Endothelial cell (in vitro differentiated cells): ENCODE measurements at regions not wholly inside any gene's neighbourhood (a gene's known extent, or its start where the extent isn't known, plus 50 kb on each side); places are given as distances from the start of the nearest gene placed in this dataset.

Experiments used
- DNase-seq: peaks from one replicate; pipeline ENCODE4 v3.0.0; 2021; ENCODE audit warnings: low spot score
- H3K27ac Mint-ChIP-seq: one replicate; pipeline ENCODE4 v1.8.0; 2021; ENCODE audit warnings: mixed read lengths, inconsistent platforms; ENCODE audit not compliant: unreplicated experiment
- H3K27me3 Mint-ChIP-seq: one replicate; pipeline ENCODE4 v1.8.0; 2021; ENCODE audit warnings: mild to moderate bottlenecking, moderate library complexity, mixed read lengths, inconsistent platforms; ENCODE audit not compliant: unreplicated experiment
- H3K36me3 Mint-ChIP-seq: one replicate; pipeline ENCODE4 v1.8.0; 2021; ENCODE audit warnings: mild to moderate bottlenecking, low read depth, mixed read lengths, inconsistent platforms; ENCODE audit not compliant: unreplicated experiment
- H3K4me1 Mint-ChIP-seq: one replicate; pipeline ENCODE4 v1.8.0; 2021; ENCODE audit warnings: mild to moderate bottlenecking, mixed read lengths, inconsistent platforms; ENCODE audit not compliant: unreplicated experiment
- H3K4me3 Mint-ChIP-seq: one replicate; pipeline ENCODE4 v1.8.0; 2021; ENCODE audit warnings: mild to moderate bottlenecking, mixed read lengths, inconsistent platforms; ENCODE audit not compliant: unreplicated experiment
- H3K9me3 Mint-ChIP-seq: one replicate; pipeline ENCODE4 v1.8.0; 2021; ENCODE audit warnings: mixed read lengths, inconsistent platforms; ENCODE audit not compliant: unreplicated experiment
- TF ChIP-seq, protein P1 (sequence below): fragments of 200-600 bp; sonication (generic); IDR thresholded peaks from one replicate; pipeline ENCODE4 v1.5.0; 2021; ENCODE audit warnings: antibody characterized with exemption; ENCODE audit not compliant: unreplicated experiment

DNA sequence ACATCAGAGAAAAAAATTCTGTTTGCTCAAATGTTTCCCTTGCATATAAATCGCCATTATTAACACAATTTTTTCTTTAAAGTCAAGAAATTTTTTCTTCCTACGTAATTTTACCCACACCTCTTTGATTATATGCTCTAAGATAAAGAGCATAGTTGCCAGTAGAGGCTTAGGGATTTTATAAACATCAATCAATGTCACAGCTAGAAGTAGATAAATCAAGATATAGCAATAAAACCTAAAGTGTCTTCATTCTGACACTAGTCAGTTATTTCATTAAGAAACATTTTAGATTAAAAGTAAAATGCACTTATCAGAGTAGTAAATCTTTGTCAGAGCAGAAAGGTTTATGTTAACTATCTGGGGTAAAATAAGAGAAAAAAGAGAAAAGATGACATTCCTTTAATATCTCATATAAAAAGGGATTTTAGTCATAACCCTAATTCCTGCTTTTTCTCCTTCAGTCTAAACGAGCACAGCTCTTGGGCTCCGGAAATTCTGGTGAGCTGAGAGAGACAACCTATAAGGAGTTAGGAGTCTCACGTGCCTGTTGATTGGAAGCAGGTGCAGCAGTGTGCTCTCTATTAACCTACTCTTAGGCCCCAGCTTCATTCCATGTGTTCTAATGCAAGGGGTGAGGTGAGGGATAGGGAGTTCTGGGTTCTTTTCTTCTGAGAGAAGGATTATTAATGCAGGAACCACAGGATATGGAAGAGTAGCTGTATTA, 172.4 kb upstream of the GULP1 start:
- no peak for DNase-seq
- Mint-ChIP-seq H3K36me3 (no peaks in the 10 kb centered on the region), H3K4me3 (no peak overlapping the region), H3K4me1 (peaks cover under 1% of the 10 kb centered on the region), H3K27ac (no peak overlapping the region), H3K27me3 (no peaks in the 10 kb centered on the region), H3K9me3 (no peaks in the 10 kb centered on the region)
- TF ChIP-seq, protein P1, sequence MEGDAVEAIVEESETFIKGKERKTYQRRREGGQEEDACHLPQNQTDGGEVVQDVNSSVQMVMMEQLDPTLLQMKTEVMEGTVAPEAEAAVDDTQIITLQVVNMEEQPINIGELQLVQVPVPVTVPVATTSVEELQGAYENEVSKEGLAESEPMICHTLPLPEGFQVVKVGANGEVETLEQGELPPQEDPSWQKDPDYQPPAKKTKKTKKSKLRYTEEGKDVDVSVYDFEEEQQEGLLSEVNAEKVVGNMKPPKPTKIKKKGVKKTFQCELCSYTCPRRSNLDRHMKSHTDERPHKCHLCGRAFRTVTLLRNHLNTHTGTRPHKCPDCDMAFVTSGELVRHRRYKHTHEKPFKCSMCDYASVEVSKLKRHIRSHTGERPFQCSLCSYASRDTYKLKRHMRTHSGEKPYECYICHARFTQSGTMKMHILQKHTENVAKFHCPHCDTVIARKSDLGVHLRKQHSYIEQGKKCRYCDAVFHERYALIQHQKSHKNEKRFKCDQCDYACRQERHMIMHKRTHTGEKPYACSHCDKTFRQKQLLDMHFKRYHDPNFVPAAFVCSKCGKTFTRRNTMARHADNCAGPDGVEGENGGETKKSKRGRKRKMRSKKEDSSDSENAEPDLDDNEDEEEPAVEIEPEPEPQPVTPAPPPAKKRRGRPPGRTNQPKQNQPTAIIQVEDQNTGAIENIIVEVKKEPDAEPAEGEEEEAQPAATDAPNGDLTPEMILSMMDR, result no peak

GRCh38 chr2:188122985-188123384, 168.7 kb upstream of the GULP1 start:
- no peak for DNase-seq
- Mint-ChIP-seq H3K36me3 (no peaks in the 10 kb centered on the region), H3K4me3 (no peak overlapping the region), H3K27me3 (no peaks in the 10 kb centered on the region), H3K9me3 (no peaks in the 10 kb centered on the region), H3K4me1 (no peaks in the 10 kb centered on the region), H3K27ac (no peak overlapping the region)
- TF ChIP-seq, protein P1, result no peak

GRCh38 chr2:188129677-188130076, 162.0 kb upstream of the GULP1 start:
- no peak for DNase-seq
- peaks cover 3% of the 10 kb centered on the region for H3K4me1 Mint-ChIP-seq
- no peaks in the 10 kb centered on the region for H3K27me3 Mint-ChIP-seq
- no peak overlapping the region for H3K27ac Mint-ChIP-seq
- TF ChIP-seq, protein P1, result no peak
- H3K9me3 Mint-ChIP-seq, result no peaks in the 10 kb centered on the region
- H3K36me3 Mint-ChIP-seq, result no peaks in the 10 kb centered on the region
- no peak overlapping the region for H3K4me3 Mint-ChIP-seq

- no peak overlapping the region for H3K4me3 Mint-ChIP-seq
- DNase-seq, result no peak
These were observed 161.4 kb upstream of the GULP1 start for GRCh38 chr2:188130317-188130716.

DNA sequence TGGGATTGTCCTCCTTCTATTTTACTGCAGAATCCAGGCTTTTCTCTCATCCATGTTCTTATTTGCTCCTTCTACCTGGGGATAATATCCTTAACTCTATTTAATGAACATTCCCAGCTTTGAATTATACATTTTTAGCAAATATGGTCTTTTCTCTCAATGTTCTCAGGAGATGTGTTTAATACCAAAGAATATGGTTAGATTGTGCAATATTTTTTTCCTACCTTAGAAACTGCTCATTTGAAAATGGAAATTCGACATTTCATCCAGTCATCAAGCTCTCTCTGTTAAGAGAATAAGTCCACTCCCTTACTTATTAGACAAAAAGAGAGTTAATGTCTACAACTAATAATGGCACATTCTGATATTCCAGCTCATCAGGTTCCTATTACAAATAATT, 160.4 kb upstream of the GULP1 start:
- H3K4me1 Mint-ChIP-seq, result peaks cover 5% of the 10 kb centered on the region
- no peak overlapping the region for H3K27ac Mint-ChIP-seq
- no peaks in the 10 kb centered on the region for H3K36me3 Mint-ChIP-seq
- H3K4me3 Mint-ChIP-seq, result no peak overlapping the region
- no peaks in the 10 kb centered on the region for H3K27me3 Mint-ChIP-seq
- TF ChIP-seq, protein P1, result no peak
- no peaks in the 10 kb centered on the region for H3K9me3 Mint-ChIP-seq
- no peak for DNase-seq

More at GRCh38 chr2:188130317-188130716, 161.4 kb upstream of the GULP1 start:
- H3K27ac Mint-ChIP-seq, result no peak overlapping the region
- TF ChIP-seq, protein P1, result no peak
- H3K4me1 Mint-ChIP-seq, result peaks cover 5% of the 10 kb centered on the region
- no peaks in the 10 kb centered on the region for H3K27me3 Mint-ChIP-seq
- H3K36me3 Mint-ChIP-seq, result no peaks in the 10 kb centered on the region
- H3K9me3 Mint-ChIP-seq, result no peaks in the 10 kb centered on the region
